Prostate gland (tissue), 2 donors: ENCODE measurements at regions not wholly inside any gene's neighbourhood (a gene's known extent, or its start where the extent isn't known, plus 50 kb on each side); places are given as distances from the start of the nearest gene placed in this dataset.

Experiments used
- DNase-seq: peaks from one replicate; pipeline ENCODE4 v3.0.0-alpha.2; 2019; ENCODE audit warnings: low spot score
- H3K27ac ChIP-seq, 2 donors: fragments of 200-600 bp; sonication (generic); 2 replicates each; pipeline ENCODE4 v1.5.1; 2017 to 2019
- H3K27me3 ChIP-seq: fragments of 200-600 bp; sonication (generic); replicated peaks from 2 replicates; pipeline ENCODE4 v1.5.1; 2019; ENCODE audit not compliant: insufficient read depth
- H3K36me3 ChIP-seq, 2 donors: fragments of 200-600 bp; sonication (generic); 1 replicate in 1 of 2; 2 replicates in 1 of 2; pipeline versions ENCODE4 v1.5.1 to v1.8.1; 2017 to 2019
- H3K4me1 ChIP-seq: fragments of 200-600 bp; sonication (generic); replicated peaks from 2 replicates; pipeline ENCODE4 v1.5.1; 2019
- H3K4me3 ChIP-seq, 2 donors: fragments of 200-600 bp; sonication (generic); 2 replicates each; pipeline ENCODE4 v1.5.1; 2017 to 2019
- H3K9me3 ChIP-seq: fragments of 200-600 bp; sonication (generic); 2 replicates; pipeline ENCODE4 v1.5.1; 2017
- CTCF ChIP-seq, 4 experiments: fragments of 200-600 bp in 2 of 4; fragments of 450-650 bp in 2 of 4; sonication (generic) in 2 of 4; IDR thresholded peaks; 1 replicate in 3 of 4; 2 replicates in 1 of 4; pipeline ENCODE4 v1.5.1; 2016 to 2019; ENCODE audit warnings: antibody characterized with exemption in 4 of 4, mild to moderate bottlenecking in 2 of 4, moderate library complexity in 2 of 4
- POLR2A ChIP-seq: fragments of 450-650 bp; IDR thresholded peaks from one replicate; pipeline ENCODE4 v1.6.1; 2016; ENCODE audit warnings: antibody characterized with exemption, mild to moderate bottlenecking
- POLR2AphosphoS5 ChIP-seq: sonication (generic); formaldehyde crosslinking; IDR thresholded peaks from one replicate; pipeline ENCODE4 v1.6.1; 2017; ENCODE audit warnings: antibody characterized with exemption
- WGBS: methylation state at CpG from one replicate; pipeline ENCODE4 v1.1.5; 2018; 5-methylcytosine and 5-hydroxymethylcytosine counted together
- intact Hi-C: fragments of 100-400 bp; cut with DNase I; formaldehyde crosslinking; loops from one replicate; pipeline ENCODE4 v1.14.2; 2022

GRCh38 chr12:118746176-118746575 is 235.2 kb upstream of the SRRM4 start:
- no peaks in the 10 kb centered on the region for H3K9me3 ChIP-seq
- no peak for TF ChIP-seq POLR2A
- no peak for TF ChIP-seq CTCF (IDR thresholded peaks at IDR 0.05)
- TF ChIP-seq POLR2AphosphoS5: no peak
- 68% methylated on average over 3 of the region's 3 CpGs for WGBS

GRCh38 chr12:118746960-118747359 is 234.4 kb upstream of the SRRM4 start:
- no peak for DNase-seq
- Histone ChIP-seq H3K27ac (no peak overlapping the region), H3K9me3 (no peaks in the 10 kb centered on the region), H3K36me3 (no peaks in the 10 kb centered on the region), H3K4me3 (no peak overlapping the region), H3K4me1 (no peaks in the 10 kb centered on the region), H3K27me3 (no peaks in the 10 kb centered on the region)
- WGBS: 59% methylated on average over 2 of the region's 2 CpGs
- no peak for TF ChIP-seq CTCF (IDR thresholded peaks at IDR 0.05)
- no peak for TF ChIP-seq POLR2AphosphoS5
- no peak for TF ChIP-seq POLR2A
- intact Hi-C loops: no loop called here

More at GRCh38 chr12:118746176-118746575, 235.2 kb upstream of the SRRM4 start:
- H3K4me1 ChIP-seq: no peaks in the 10 kb centered on the region
- no peaks in the 10 kb centered on the region for H3K36me3 ChIP-seq
- H3K27me3 ChIP-seq: no peaks in the 10 kb centered on the region
- no peak overlapping the region for H3K27ac ChIP-seq
- no peak overlapping the region for H3K4me3 ChIP-seq
- DNase-seq: no peak
- intact Hi-C loops: no loop called here

- Histone ChIP-seq H3K27ac (no peak overlapping the region), H3K27me3 (no peaks in the 10 kb centered on the region), H3K36me3 (no peaks in the 10 kb centered on the region), H3K9me3 (no peaks in the 10 kb centered on the region), H3K4me1 (no peaks in the 10 kb centered on the region), H3K4me3 (no peak overlapping the region)
- no peak for DNase-seq
- no peak for TF ChIP-seq POLR2AphosphoS5
- TF ChIP-seq CTCF (IDR thresholded peaks at IDR 0.05): no peak
- no peak for TF ChIP-seq POLR2A
- intact Hi-C loops: no loop called here
These were observed 233.6 kb upstream of the SRRM4 start for GRCh38 chr12:118747771-118748170.

- DNase-seq: no peak
- Histone ChIP-seq H3K4me1 (no peaks in the 10 kb centered on the region), H3K9me3 (no peaks in the 10 kb centered on the region), H3K27ac (no peak overlapping the region), H3K4me3 (no peak overlapping the region), H3K27me3 (no peaks in the 10 kb centered on the region), H3K36me3 (no peaks in the 10 kb centered on the region)
- TF ChIP-seq POLR2A: no peak
- TF ChIP-seq CTCF (IDR thresholded peaks at IDR 0.05): no peak
- no peak for TF ChIP-seq POLR2AphosphoS5
- WGBS: 87% methylated on average over 7 of the region's 7 CpGs
- intact Hi-C loops: no loop called here
These were observed 232.6 kb upstream of the SRRM4 start for GRCh38 chr12:118748478-118749380.

- H3K9me3 ChIP-seq: no peaks in the 10 kb centered on the region
- TF ChIP-seq POLR2A (no peak), CTCF (IDR thresholded peaks at IDR 0.05) (no peak), POLR2AphosphoS5 (no peak)
- 76% methylated on average over 6 of the region's 6 CpGs for WGBS
- H3K4me1 ChIP-seq: no peaks in the 10 kb centered on the region
- H3K27me3 ChIP-seq: no peaks in the 10 kb centered on the region
- no peak overlapping the region for H3K27ac ChIP-seq
- DNase-seq: no peak
- intact Hi-C loops: no loop called here
- H3K4me3 ChIP-seq: no peak overlapping the region
- H3K36me3 ChIP-seq: no peaks in the 10 kb centered on the region
These were observed 231.7 kb upstream of the SRRM4 start for GRCh38 chr12:118749646-118750045.
